Endothelial cell of umbilical vein (primary cell): ENCODE measurements at regions not wholly inside any gene's neighbourhood (a gene's known extent, or its start where the extent isn't known, plus 50 kb on each side); places are given as distances from the start of the nearest gene placed in this dataset.
A peak's percentile ranks its signal among the peaks of the same experiment; 100 is the strongest.

Experiments used
- BruUV-seq: library from RNA; stranded (reverse); fragments of 400-500 nt; replicated peaks from 2 replicates; lab custom pipeline; 2021; lab: Mats Ljungman, UMichigan
- CTCF ChIA-PET: fragments of 300-600, 350-600 bp; sonication (Branson Sonifier 250); formaldehyde crosslinking; loops from one replicate; lab custom pipeline; 2021; ENCODE audit warnings: antibody characterized with exemption, inconsistent platforms; lab: Charles Lee
- POLR2A ChIA-PET: fragments of 300-600, 350-600 bp; sonication (Branson Sonifier 250); formaldehyde crosslinking; loops from one replicate; lab custom pipeline; 2021; ENCODE audit warnings: antibody characterized with exemption, inconsistent platforms; lab: Charles Lee
- DNase-seq: peaks from one replicate; pipeline ENCODE4 v3.0.0-alpha.2; 2011; ENCODE audit warnings: low read depth, low spot score
- FAIRE-seq: peaks from 2 replicates; lab custom pipeline; 2011; peaks lifted over from hg19 to GRCh38; lab: Jason Lieb, UNC
- H2AFZ ChIP-seq: 2 replicates; pipeline ENCODE4 v1.6.0; 2012; ENCODE audit warnings: low read depth, low read length, control low read depth, inconsistent platforms
- H3K27ac ChIP-seq: 2 replicates; pipeline ENCODE4 v1.5.1; 2011; ENCODE audit warnings: low read depth, mild to moderate bottlenecking, control low read depth, low read length, moderate library complexity; ENCODE audit not compliant: insufficient read depth
- H3K27me3 ChIP-seq, 2 experiments: 2 replicates each; pipeline versions ENCODE4 v1.6.0 to v1.6.1; 2011; ENCODE audit warnings: low read length in 2 of 2, mixed read lengths in 1 of 2; ENCODE audit not compliant: control insufficient read depth in 2 of 2, insufficient read depth in 2 of 2
- H3K36me3 ChIP-seq, 2 experiments: 2 replicates in 1 of 2; 3 replicates in 1 of 2; pipeline ENCODE4 v1.5.1; 2011; ENCODE audit warnings: low read length in 2 of 2, mild to moderate bottlenecking in 1 of 2, moderate library complexity in 1 of 2; ENCODE audit not compliant: control insufficient read depth in 2 of 2, insufficient read depth in 2 of 2; ENCODE audit errors: extremely low read depth in 1 of 2
- H3K4me1 ChIP-seq: 3 replicates; pipeline ENCODE4 v1.5.1; 2011; ENCODE audit warnings: mild to moderate bottlenecking, low read length; ENCODE audit not compliant: control insufficient read depth, insufficient read depth; ENCODE audit errors: extremely low read depth
- H3K4me2 ChIP-seq: 2 replicates; pipeline ENCODE4 v1.6.1; 2011; ENCODE audit warnings: low read length, control low read depth, mixed read lengths; ENCODE audit not compliant: insufficient read depth
- H3K4me3 ChIP-seq, 3 experiments: fragments of 200-600 bp in 1 of 3; sonication (generic), shearing (Covaris generic) in 1 of 3; replicated peaks in 1 of 3; 2 replicates each; pipeline ENCODE4 v1.5.1; 2011 to 2016; ENCODE audit warnings: control low read depth in 3 of 3, low read length in 3 of 3, mild to moderate bottlenecking in 2 of 3, inconsistent platforms in 1 of 3, low read depth in 1 of 3, moderate library complexity in 1 of 3; ENCODE audit not compliant: insufficient read depth in 1 of 3
- H3K79me2 ChIP-seq: 2 replicates; pipeline ENCODE4 v1.6.0; 2012; ENCODE audit warnings: low read length, inconsistent platforms; ENCODE audit not compliant: control insufficient read depth, insufficient read depth
- H3K9ac ChIP-seq: replicated peaks from 2 replicates; pipeline ENCODE3; 2011; ENCODE audit warnings: low read length, control low read depth; ENCODE audit not compliant: insufficient read depth; ENCODE audit errors: extremely low read depth
- H3K9me1 ChIP-seq: replicated peaks from 3 replicates; pipeline ENCODE4 v1.6.0; 2011; ENCODE audit warnings: mild to moderate bottlenecking, low read length; ENCODE audit not compliant: control insufficient read depth, insufficient read depth; ENCODE audit errors: extremely low read depth
- H3K9me3 ChIP-seq: replicated peaks from 2 replicates; pipeline ENCODE4 v1.5.1; 2012; ENCODE audit warnings: low read length, inconsistent platforms; ENCODE audit not compliant: control insufficient read depth, insufficient read depth
- H4K20me1 ChIP-seq: replicated peaks from 2 replicates; pipeline ENCODE3; 2011; ENCODE audit warnings: mild to moderate bottlenecking, low read length; ENCODE audit not compliant: control insufficient read depth, insufficient read depth; ENCODE audit errors: extremely low read depth
- CTCF ChIP-seq, 2 donors: IDR thresholded peaks; 1 replicate in 1 of 2; 2 replicates in 1 of 2; pipeline ENCODE4 v1.5.1; 2011; ENCODE audit warnings: low read length in 2 of 2, mild to moderate bottlenecking in 2 of 2, moderate library complexity in 2 of 2, control low read depth in 1 of 2, inconsistent platforms in 1 of 2, low read depth in 1 of 2; ENCODE audit not compliant: insufficient read depth in 1 of 2; ENCODE audit errors: extremely low read depth in 1 of 2
- EZH2 ChIP-seq: IDR thresholded peaks from 2 replicates; pipeline ENCODE4 v1.6.1; 2012; ENCODE audit warnings: borderline replicate concordance, low read depth, mild to moderate bottlenecking, moderate library complexity, low read length, inconsistent platforms; ENCODE audit not compliant: severe bottlenecking
- FOS ChIP-seq: IDR thresholded peaks from 2 replicates; pipeline ENCODE4 v1.6.1; 2011; ENCODE audit warnings: mild to moderate bottlenecking, low read length, moderate library complexity, borderline replicate concordance; ENCODE audit not compliant: insufficient read depth
- GATA2 ChIP-seq: IDR thresholded peaks from 2 replicates; pipeline ENCODE4 v1.7.0; 2011; ENCODE audit warnings: low read depth, mild to moderate bottlenecking, moderate library complexity, mixed read lengths, low read length; ENCODE audit not compliant: insufficient read length, insufficient read depth
- JUN ChIP-seq: IDR thresholded peaks from 2 replicates; pipeline ENCODE4 v1.6.1; 2011; ENCODE audit warnings: borderline replicate concordance, low read depth; ENCODE audit not compliant: insufficient read length, insufficient read depth
- MAX ChIP-seq: IDR thresholded peaks from 2 replicates; pipeline ENCODE4 v1.6.1; 2011; ENCODE audit not compliant: insufficient read depth, insufficient read length
- MYC ChIP-seq: IDR thresholded peaks from one replicate; pipeline ENCODE4 v1.6.1; 2011; ENCODE audit warnings: mild to moderate bottlenecking, low read depth, low read length
- POLR2A ChIP-seq: IDR thresholded peaks from 2 replicates; pipeline ENCODE4 v1.6.1; 2012; ENCODE audit warnings: low read depth, mild to moderate bottlenecking, control low read depth, low read length
- POLR2AphosphoS5 ChIP-seq: IDR thresholded peaks from 2 replicates; pipeline ENCODE4 v1.6.1; 2012; ENCODE audit warnings: low read depth, mild to moderate bottlenecking, control low read depth, low read length, moderate library complexity; ENCODE audit not compliant: insufficient read depth
- dilution Hi-C: fragments of 300-500 bp; cut with MboI; formaldehyde crosslinking; loops from one replicate; pipeline ENCODE4 v1.15.0; 2019; ENCODE audit warnings: low sequenced_read_pairs; ENCODE audit not compliant: extremely low pct_ligation_motif_present
- intact Hi-C: fragments of 100-400 bp; cut with micrococcal nuclease; formaldehyde crosslinking; loops from one replicate; pipeline ENCODE4 v1.10.0; 2022

- POLR2A ChIA-PET: no interaction called here
- no peak for FAIRE-seq
These were observed 421.2 kb downstream of the CCDC91 start for GRCh38 chr12:28611449-28611848.

More at GRCh38 chr12:28611449-28611848, 421.2 kb downstream of the CCDC91 start:
- Histone ChIP-seq H3K27ac (peak overlapping the region; percentile 51), H3K36me3 (no peaks in the 10 kb centered on the region), H4K20me1 (no peaks in the 10 kb centered on the region), H3K4me2 (peak overlapping the region; percentile 28), H3K79me2 (no peaks in the 10 kb centered on the region), H3K4me1 (peaks cover 14% of the 10 kb centered on the region), H2AFZ (peak overlapping the region; percentile 64), H3K9ac (no peak overlapping the region), H3K9me1 (no peaks in the 10 kb centered on the region), H3K9me3 (no peaks in the 10 kb centered on the region), H3K27me3 (no peaks in the 10 kb centered on the region), H3K4me3 (no peak overlapping the region)
- CTCF ChIA-PET: interaction anchor here (1.2 kb wide), 1 partner anchor 10 kb away, joined by 7 read pairs; no protein-coding TSS in a partner anchor
- no TSS peak for BruUV-seq
- intact Hi-C loops (no loop called here), dilution Hi-C loops (no loop called here)
- TF ChIP-seq JUN (no peak), EZH2 (no peak), MYC (no peak), GATA2 (no peak), CTCF (IDR thresholded peaks at IDR 0.05; ENCODE audit: extremely low read depth in 1 of 2, insufficient read depth in 1 of 2, low read depth in 1 of 2, low read length in 2 of 2) (no peak), POLR2AphosphoS5 (no peak), FOS (no peak), MAX (no peak), POLR2A (no peak)
- DNase-seq: no peak
